Mammary epithelial cell (primary cell): ENCODE measurements at regions not wholly inside any gene's neighbourhood (a gene's known extent, or its start where the extent isn't known, plus 50 kb on each side); places are given as distances from the start of the nearest gene placed in this dataset.

ENCODE experiments used
- EZH2 ChIP-seq: IDR thresholded peaks from 2 replicates; pipeline ENCODE4 v1.6.1; 2012; ENCODE audit warnings: low read length, inconsistent platforms, borderline replicate concordance
- TF ChIP-seq, protein P1 (sequence below), 2 donors: IDR thresholded peaks in 1 of 2; conservative IDR thresholded peaks in 1 of 2; 2 replicates each; pipeline ENCODE4 v1.5.1; 2011 to 2012; ENCODE audit warnings: inconsistent platforms in 2 of 2, low read length in 2 of 2, mild to moderate bottlenecking in 2 of 2, control low read depth in 1 of 2, low read depth in 1 of 2; ENCODE audit not compliant: insufficient read depth in 1 of 2; ENCODE audit errors: extremely low read depth in 1 of 2

DNA sequence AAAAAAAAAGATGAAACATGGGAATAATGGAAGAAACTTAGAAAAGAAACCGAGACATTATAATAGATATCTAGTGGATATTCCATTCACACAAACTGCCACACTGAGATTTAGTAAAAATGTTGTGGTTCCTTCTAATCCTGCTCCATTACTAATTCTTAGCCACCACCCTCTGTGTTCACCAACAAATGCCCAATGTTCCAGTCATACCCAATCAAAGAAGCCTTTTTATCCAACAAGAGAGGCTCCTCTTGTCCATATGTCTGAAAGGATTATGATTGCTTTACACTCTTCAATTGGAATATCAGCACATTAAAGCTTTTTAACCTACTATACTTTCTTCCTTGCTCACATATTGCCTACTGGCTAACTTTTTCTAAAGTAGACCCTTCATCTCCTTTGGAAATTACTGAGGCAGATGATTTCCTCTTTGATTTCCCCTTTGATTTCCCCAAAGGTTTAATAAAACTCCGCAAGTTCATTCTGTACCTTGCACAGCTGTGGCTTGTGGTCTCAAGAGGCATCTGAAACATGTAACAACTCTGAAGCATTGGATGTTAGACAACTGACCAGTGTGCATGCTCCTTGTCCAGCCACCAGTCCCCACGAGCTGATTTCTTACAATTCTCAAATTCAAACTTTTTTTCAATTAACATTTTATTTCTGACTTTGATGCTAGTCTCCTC, 305.6 kb upstream of the LYPLAL1 start:
- TF ChIP-seq, protein P1, sequence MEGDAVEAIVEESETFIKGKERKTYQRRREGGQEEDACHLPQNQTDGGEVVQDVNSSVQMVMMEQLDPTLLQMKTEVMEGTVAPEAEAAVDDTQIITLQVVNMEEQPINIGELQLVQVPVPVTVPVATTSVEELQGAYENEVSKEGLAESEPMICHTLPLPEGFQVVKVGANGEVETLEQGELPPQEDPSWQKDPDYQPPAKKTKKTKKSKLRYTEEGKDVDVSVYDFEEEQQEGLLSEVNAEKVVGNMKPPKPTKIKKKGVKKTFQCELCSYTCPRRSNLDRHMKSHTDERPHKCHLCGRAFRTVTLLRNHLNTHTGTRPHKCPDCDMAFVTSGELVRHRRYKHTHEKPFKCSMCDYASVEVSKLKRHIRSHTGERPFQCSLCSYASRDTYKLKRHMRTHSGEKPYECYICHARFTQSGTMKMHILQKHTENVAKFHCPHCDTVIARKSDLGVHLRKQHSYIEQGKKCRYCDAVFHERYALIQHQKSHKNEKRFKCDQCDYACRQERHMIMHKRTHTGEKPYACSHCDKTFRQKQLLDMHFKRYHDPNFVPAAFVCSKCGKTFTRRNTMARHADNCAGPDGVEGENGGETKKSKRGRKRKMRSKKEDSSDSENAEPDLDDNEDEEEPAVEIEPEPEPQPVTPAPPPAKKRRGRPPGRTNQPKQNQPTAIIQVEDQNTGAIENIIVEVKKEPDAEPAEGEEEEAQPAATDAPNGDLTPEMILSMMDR (conservative IDR thresholded peaks at IDR 0.05 in 1 of 2, IDR thresholded peaks at IDR 0.05 in 1 of 2; ENCODE audit: extremely low read depth in 1 of 2, insufficient read depth in 1 of 2, low read depth in 1 of 2, low read length in 2 of 2): no peak
- TF ChIP-seq EZH2: no peak
